Glomerular visceral epithelial cell (primary cell): ENCODE measurements at regions not wholly inside any gene's neighbourhood (a gene's known extent, or its start where the extent isn't known, plus 50 kb on each side); places are given as distances from the start of the nearest gene placed in this dataset.
"Not testable (repeated sequence)": the region's sequence is repeated elsewhere in the genome, so short reads cannot be mapped to it uniquely, and the experiment has no call there.

Experiments
- DNase-seq: peaks from one replicate; pipeline ENCODE4 v3.0.0-alpha.2; 2016; ENCODE audit errors: extremely low spot score

DNA sequence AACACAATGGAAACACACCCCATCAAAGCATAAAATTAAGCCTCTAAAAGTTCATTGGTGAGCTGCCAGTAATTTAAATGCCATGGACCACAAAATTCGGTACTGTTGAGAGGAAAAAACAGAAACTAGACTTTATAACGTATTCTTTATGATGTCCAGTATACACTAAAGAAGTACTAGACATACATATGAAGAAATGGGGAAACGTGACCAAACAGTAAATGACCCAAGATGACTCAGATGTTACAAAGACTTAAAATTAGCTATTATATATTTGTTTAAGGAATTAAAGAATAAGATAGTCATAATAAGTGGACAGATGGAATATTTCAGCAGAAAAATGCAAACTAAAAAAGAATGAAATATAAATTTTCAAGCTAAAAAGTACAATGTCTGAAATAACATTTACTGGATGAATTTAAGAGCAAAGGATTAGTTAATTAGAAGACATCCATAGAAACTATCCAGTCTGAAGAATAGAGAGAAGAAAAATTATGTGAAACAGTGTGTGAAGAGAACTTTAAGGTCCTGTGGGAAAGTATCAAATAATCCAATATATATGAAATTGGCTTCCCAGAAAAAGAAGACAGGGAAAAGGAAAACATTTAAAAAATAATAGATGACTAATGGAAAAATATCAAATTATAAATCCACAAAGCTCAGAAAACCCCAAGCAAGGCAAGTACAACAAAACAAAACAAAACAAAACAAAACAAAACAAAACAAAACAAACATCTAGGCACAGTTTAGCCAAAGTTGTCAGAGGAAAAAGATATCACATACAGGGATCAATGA is 69.4 kb downstream of the SAMD9 start:
- DNase-seq = no peak

DNA sequence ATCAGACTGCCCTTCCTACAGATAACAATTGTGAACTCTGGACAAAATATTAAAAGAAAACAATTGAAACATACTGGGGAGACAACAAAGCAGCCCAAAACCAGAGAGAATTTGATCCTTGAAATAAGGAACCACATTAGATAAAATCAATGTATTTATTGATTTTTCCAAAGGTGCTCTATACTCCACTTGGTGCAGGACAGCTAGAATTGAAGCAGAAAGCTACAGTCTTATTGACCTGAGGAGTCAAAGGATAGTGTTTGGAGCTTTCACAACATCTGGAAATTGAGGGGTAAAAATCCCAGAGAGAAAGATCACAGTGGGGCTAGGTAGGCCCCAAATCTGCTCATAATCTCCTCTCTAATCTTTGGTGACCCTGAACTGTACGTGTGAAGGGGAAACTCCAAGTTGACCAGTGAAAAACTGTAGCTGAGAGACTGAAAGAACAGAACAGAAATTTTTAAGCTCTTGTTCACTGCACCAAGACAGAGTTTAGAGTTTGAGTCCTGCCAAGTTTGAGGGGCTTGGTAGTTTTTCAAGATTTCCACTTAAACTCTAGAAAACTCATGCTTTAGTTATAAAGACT is 70.2 kb downstream of the SAMD9 start:
- no peak for DNase-seq

DNA sequence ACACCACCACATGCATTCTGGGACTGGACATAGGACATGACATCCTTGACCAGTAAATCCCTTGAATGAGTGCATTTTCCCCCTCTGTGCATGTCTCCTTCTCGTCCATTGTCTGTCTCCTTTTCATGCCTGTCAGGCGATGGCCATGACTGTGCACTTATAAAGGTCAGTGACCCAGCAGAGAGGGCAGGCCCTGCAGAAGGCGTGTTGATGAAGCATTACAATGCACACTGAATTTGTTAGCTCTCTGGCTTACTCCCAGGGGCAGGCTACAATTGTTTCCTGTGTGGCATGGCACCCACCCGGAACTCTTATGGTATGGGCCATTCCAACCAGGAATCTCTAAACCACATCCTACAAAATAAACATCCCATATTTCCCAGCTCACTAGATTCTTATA is 71.1 kb downstream of the SAMD9 start:
- DNase-seq = peak; percentile 27

DNA sequence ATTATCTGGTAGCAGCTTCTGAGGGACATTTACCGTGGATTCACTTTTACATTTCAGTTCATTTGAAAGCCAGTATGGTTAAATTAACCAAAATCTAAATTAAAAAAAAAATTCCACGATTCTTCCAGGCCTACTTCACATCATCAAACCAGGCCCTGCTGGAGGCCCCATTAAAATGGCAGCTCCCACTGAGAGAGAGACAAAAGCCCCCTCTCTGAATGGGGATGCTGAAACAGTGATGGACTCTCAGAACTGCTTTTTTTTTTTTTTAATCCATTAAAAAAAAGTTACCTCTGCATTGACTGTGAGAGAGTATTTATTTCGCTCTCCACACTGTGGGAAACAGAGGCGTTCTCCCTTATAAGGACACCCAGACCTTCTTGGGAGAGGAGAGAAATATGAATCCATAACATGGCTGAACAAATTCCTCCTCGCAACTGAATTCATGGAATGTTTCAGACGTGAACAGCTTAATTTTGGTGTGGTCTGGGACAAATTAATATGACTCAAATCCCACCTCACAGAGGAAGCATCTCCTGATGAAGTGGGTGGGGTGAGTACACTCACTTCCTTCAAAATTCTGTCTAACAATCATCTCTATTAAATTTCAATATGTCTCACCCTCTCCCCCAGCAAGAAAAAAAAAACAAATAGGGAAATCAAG is 73.5 kb downstream of the SAMD9 start:
- DNase-seq = peak; percentile 64

DNA sequence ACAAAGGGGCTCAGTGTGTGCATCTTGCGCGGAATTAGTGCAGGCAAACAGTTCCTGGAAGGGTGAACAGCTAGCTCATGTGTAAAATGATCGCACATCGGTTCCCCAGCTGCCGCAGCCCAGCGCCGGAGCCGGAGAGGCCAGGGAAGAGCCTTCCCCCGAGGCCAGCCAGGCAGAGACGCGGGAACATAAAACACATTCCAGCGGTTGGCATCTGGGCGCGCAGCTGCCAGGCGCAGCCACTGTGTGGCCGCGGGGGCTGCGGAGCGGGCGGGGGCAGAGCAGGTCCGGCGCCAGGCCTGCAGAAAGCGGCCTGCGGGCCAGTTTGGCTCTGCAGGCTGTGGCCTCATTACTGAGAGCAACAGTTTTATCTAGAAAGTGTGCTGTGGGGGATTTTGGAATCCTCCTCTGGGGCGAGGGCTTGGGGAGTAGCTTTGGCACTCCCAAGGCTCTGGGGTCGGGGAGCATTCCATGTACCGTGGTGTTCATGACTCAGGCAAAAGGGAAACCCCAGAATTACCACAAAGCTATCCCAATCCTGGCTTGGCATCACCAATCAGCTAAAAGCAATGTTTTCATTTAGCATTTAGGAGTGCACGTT is 74.3 kb downstream of the SAMD9 start:
- peak; percentile 90 for DNase-seq

DNA sequence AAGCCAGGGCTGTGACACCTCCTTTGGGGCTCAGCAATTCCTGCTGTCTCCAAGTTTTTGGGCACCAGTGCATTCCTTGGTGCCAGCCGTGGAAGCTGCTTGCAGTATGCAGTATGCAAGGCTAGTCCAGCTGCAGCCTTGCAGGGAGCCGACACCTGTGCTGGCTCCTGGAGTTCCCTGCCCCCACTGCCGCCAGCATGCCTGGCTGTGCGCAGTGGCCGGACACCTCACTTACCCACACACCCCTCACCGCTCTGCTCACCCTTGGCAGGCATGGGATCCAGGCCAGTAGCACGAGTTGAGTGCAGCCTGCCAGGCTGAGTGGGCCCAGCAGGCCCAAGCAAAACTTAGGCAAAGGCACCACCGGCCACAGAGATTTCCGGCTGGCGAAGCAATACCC is 77.4 kb downstream of the SAMD9 start:
- no peak for DNase-seq

DNA sequence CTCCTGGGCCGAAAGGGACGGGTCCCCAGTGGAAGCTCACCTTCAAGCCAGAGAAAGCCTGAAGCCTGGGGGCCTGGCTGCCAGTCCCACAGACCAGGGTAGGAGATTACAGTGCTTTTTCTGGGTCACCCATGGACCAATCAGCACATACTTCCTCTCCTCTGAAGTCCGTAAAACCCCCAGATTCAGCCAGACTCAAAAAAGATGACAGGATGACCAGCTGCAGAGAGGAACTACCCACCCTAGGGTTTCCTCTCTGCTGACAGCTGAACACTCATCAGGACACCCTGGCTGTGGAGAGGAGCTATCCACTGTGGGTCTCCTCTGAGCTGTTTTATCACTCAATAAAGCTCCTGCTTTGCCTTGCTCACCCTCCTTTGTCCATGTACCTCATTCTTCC is 78.0 kb downstream of the SAMD9 start:
- DNase-seq = no peak

DNA sequence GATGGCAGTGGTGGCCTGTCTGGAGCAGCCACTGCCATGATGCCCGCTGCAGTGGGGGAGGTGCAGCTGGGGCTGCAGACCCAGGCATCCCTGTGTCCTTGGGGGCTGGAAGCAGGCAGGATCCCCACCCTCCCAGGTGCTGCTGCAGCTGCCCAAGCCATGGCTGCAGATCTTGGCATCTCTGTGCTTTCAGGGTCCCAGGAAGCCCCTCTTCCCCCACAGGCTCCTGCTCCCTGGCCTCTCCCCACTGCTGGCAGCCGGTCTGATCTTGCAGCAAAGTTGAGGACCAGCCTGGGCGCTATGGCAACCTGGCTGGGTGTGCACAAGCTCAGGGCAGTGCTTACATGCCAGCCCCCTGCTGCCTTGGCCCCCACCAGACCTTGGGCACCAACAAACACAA is 78.5 kb downstream of the SAMD9 start:
- no peak for DNase-seq

DNA sequence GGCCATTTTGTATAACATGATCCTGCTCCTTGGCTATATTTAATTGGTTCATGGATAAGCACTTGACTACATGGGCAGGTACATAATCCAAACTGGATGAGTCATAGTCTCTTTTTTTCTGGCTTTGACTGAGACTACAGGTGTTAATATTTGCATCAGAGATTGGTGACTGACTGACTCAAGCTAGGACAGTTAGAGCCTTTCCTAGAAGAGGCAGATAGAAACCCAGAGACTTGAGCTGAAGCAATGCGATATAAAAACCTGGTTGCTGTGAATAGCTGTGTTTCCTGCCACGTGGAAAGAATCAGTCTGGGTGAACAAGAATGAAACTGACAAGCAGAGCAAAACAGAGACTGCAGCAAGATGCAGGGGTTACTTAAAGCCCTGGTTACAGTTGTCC is 81.0 kb downstream of the SAMD9 start:
- no peak for DNase-seq

DNA sequence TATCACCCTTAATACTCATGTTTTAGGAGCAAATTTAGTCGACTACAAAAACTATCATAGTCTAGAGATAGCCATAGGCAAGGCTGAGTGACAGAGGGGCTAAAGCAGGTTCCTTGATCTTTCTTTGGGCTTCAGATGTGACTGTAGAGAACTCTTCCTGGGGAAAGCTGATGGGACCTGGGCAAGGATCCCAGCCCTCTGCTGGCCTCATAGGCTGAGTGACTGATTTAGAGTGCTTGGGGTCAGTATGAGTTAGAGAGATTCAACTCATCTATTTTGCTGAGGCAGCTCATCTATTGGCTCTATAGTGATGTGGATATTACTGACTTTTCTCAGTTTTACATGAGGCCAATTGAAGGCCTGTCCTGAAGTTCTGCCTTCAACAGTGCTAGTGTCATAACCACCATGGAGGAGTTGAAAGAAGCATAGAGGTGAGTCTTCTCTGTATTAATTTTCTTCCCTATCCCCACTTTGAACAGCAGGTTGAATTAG is 81.6 kb downstream of the SAMD9 start:
- DNase-seq = no peak

DNA sequence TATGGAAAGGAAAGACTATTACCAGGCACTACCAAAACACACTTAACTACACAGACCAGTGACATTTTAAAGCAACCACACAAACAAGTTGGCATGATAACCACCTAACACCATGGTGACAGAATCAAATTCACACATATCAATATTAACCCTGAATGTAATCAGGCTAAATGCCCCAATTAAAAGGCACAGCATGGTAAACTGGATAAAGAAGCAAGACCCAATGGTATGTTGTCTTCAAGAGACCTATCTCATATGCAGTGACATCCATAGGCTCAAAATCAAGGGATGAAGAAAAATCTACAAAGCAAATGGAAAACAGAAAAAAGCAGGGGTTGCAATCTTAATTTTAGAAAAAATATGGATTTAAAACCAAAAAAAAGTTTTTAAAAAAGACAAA is 86.0 kb downstream of the SAMD9 start:
- no peak for DNase-seq

DNA sequence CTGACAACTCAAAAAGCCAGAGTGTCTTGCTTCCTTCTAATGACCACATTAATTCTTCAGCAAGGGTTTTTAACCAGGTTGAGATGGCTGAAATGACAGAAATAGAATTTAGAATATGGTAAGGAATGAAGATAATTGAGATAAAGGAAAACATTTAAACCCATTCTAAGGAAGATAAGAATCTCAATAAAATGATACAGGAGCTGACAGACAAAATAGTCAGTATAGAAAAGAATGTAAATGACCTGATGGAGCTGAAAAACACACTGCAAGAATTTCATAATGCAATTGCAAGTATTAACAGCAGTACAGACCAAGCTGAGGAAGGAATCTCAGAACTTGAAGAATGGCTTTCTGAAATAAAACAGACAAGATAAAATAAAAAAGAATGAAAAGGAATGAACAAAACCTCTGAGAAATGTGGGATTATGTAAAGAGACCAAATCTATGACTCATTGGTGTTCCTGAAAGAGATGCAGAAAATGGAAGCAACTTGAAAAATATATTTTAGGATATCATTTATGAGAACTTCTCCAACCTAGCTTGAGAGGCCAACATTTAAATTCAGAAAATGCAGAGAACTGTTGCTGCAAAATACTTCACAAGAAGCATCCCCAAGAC is 87.1 kb downstream of the SAMD9 start:
- no peak for DNase-seq

DNA sequence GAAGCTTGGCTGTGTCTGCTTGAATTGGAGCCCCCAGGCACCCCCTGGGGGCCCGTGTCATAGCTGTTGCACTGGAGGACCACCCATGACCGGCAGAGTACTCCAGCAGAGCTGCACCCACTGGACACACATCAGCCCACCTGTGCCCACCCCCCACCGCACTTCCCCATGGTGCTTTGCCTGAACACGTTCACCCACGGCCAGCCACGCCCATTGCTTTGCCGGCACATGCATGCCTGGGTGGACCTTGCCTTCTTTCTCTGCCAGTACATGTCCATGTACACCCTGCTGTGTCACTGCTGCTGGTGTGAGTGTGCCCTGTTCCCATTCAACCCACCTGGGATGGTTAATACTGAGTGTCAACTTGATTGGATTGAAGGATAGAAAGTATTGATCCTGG is 88.7 kb downstream of the SAMD9 start:
- DNase-seq = no peak

DNA sequence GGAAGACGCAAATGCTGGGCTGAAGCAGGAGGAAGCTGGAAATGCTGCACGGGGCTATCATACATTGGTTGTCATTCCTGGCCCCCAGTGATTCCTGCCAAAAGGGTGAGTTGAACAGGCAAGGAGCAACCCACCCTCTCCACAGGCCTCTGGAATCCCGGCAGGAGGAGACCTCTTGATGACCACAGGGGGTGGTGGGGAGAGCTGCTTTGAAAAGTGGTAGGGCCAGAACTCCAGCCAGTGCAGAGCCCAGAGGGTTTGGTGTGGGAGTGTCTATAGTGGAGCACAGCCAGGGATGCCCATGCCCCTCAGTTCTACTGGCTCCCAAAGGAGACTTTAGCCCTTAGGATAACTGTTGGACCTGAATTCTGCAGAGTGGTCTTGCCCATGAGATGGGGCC is 89.2 kb downstream of the SAMD9 start:
- no peak for DNase-seq

DNA sequence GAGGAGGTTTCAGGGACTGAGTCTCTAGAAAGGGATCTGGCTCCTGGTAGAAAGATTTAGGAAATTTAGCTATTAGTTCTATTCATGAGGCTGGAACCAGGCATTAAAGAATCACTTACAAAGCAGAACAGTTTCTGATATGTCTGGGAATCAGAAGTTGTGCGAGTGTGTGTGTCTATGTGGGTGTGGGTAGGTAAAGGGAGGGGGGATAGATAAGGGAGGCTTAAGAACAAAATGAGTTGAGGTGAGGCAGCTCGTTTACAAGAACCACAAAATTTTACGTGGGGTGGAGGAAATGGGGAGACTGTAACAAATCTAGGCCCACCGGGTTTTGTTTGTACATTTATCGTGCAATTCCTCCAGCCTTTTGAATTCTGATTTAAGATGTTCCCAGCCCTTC is 90.7 kb downstream of the SAMD9 start:
- no peak for DNase-seq

DNA sequence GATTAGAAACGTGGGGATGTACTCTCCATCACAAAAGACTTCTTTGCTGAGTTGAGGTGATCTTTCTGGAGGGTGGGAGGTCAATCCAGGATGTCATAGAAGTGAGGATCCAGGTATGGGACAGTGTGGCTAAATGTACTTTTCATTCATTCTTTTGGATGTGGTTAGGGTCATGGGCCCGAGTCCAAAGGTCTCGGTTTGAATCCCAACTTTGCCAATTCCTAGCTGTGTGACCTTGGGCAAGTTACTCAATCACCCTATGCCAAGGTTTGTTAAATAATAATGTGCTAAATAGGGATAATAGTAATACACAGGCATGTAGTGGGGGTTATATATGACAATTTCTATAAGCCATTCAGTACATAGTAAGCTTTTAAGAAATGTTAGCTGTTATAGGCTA is 91.4 kb downstream of the SAMD9 start:
- DNase-seq = no peak

DNA sequence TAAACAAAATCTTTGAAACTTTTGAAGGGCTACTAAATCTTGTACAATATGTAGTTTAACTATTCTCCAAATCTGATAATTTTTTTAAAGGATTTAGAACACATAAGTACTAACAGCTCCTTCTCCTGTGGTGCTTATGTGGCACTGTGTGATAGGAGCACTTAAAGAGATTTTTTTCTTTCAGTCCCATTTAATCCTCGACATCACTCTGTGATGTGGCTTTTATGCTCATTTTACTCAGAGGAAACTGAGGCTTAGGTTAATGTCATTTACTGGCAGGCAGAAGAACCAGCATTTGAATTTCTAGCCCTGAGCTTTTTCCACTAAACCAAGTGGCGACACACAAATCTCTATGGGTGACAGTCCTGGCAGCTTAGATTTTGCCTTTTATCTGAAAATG is 92.4 kb downstream of the SAMD9 start:
- DNase-seq = no peak

DNA sequence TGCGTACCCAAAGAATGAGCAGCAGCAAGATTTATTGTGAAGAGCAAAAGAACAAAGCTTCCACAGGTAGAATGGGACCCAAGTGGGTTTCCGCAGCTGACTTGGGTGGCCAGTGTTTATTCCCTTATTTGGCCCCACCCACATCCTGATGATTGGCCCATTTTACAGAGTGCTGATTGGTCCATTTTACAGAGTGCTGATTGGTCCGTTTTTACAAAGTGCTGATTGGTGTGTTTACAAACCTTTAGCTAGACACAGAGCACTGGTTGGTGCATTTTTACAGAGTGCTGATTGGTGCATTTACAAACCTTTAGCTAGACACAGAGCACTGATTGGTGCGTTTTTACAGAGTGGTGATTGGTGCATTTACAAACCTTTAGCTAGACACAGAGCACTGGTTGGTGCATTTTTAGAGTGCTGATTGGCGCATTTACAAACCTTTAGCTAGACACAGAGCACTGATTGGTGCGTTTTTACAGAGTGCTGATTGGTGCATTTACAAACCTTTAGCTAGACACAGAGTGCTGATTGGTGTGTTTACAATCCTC is 94.8 kb downstream of the SAMD9 start:
- not testable (repeated sequence) for DNase-seq

DNA sequence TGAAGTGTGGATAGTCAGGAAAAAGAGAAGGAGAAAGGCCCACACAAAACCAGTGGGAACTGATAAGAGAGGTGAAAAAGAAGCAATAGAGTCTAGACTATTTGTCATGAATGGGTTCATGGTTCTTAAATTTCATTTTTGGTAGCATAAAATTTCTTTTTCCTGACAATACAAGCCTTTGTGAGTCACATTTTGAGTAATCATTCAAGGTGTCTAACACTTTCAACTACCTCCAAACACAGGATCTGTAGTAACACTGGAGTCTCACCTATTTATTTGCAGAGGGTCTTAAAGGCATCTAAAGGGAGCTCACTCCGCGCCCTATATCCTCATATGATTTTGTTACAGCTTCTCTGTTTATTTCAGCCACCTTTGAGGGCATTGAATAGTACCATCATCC is 96.0 kb downstream of the SAMD9 start:
- DNase-seq = no peak

DNA sequence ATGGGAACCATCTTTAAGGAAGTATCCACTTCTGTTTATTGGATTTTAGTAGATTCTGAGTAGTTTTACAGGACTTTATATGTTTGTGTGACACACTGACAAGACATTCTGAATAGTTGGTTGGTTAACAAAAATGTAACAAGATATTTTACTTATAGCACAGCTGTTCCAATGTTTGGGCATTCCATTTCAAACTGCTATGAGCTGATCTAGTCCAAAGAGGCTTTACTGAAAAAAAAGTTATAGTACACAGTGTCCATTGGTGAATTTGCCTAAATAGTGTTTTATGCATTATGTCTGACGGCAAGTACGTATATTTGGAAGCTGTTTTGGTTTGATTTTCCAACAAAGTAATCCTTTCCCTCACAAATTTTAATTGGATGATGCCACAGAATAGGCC is 99.1 kb downstream of the SAMD9 start:
- no peak for DNase-seq

DNA sequence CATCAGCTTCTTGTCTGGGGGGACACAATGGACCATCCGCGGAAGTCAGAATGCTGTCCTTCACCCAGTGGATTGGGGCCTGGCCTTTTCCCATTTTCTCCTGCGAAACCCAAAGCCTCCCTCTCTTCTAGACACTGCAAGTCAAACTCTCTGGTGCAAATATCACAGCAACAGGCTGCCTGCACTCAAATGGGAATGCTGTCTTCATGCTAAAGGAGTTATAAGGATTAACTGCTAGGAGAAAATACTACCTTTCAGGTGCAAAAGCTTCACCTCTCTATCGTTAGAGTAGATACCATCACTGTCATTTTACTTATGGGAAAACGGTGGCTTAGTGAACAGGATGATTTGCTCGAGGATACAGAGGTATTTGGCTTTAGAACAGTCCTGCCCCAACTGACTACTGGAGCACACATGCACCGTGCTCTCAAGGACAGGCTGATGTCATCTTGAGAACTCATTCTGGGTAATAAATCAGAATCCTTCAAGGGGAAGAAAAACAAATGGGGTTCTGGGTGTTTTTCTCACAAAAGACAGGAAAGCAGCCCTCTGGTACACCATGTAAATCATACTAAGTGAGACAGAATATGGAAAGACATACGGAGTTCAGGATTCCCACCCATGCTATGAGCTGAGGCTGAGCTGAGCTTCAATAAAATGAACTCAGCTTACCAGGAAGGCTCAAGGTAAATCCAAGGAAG is 100.9 kb downstream of the SAMD9 start:
- DNase-seq = peak; percentile 15
